Heart right ventricle (tissue), 16 donors: ENCODE measurements at regions not wholly inside any gene's neighbourhood (a gene's known extent, or its start where the extent isn't known, plus 50 kb on each side); places are given as distances from the start of the nearest gene placed in this dataset.

Experiments
- ATAC-seq, 8 donors: fragments of 200-7000 bp; cut with Tn5 transposase; one replicate each; pipeline ENCODE4 v1.9.1; 2020; ENCODE audit warnings: mild to moderate bottlenecking in 8 of 8, moderate library complexity in 8 of 8, moderate number of reproducible peaks in 1 of 8
- DNase-seq, 2 donors: peaks; one replicate each; pipeline ENCODE4 v3.0.0-alpha.2; 2020
- H3K27ac ChIP-seq, 10 donors: fragments of 200-600 bp; sonication (generic) in 2 of 10; one replicate each; pipeline versions ENCODE4 v1.5.0 to v1.8.0; 2020 to 2022; ENCODE audit warnings: mild to moderate bottlenecking in 3 of 10
- H3K27me3 ChIP-seq, 7 donors: fragments of 200-600 bp; one replicate each; pipeline ENCODE4 v1.8.0; 2021 to 2022; ENCODE audit warnings: mild to moderate bottlenecking in 2 of 7
- H3K36me3 ChIP-seq, 9 donors: fragments of 200-600 bp; sonication (generic) in 1 of 9; one replicate each; pipeline versions ENCODE4 v1.5.0 to v1.8.0; 2020 to 2022; ENCODE audit warnings: mild to moderate bottlenecking in 2 of 9
- H3K4me1 ChIP-seq, 9 donors: fragments of 200-600 bp; sonication (generic) in 1 of 9; one replicate each; pipeline versions ENCODE4 v1.5.0 to v1.8.0; 2020 to 2022; ENCODE audit warnings: mild to moderate bottlenecking in 4 of 9
- H3K4me3 ChIP-seq, 10 donors: fragments of 200-600 bp; sonication (generic) in 2 of 10; one replicate each; pipeline versions ENCODE4 v1.5.0 to v1.8.0; 2020 to 2022; ENCODE audit warnings: mild to moderate bottlenecking in 7 of 10, moderate library complexity in 2 of 10
- H3K9me3 ChIP-seq, 11 donors: fragments of 200-600 bp in 10 of 11; sonication (generic) in 2 of 11; one replicate each; pipeline versions ENCODE4 v1.5.0 to v1.8.0; 2013 to 2022; ENCODE audit warnings: mild to moderate bottlenecking in 2 of 11, control low read depth in 1 of 11, moderate library complexity in 1 of 11
- WGBS, 2 donors: extraction: QIAGEN DNeasy Blood & Tissue Kit; methylation state at CpG; one replicate each; pipeline ENCODE4 v1.1.7; 2013; ENCODE audit warnings: inconsistent platforms in 1 of 2; 5-methylcytosine and 5-hydroxymethylcytosine counted together
- intact Hi-C, 10 donors: fragments of 100-400 bp; cut with DNase I; formaldehyde crosslinking; loops; one replicate each; pipeline versions ENCODE4 v1.11.1 to v1.14.2; 2022
- TF ChIP-seq, protein P1 (sequence below), 9 donors: fragments of 200-600 bp; sonication (generic) in 2 of 9; IDR thresholded peaks; one replicate each; pipeline versions ENCODE4 v1.5.0 to v1.8.0; 2021 to 2022; ENCODE audit warnings: antibody characterized with exemption in 9 of 9, mild to moderate bottlenecking in 5 of 9, moderate library complexity in 1 of 9
- donor health status: Arrhythmogenic right ventricular cardiomyopathy.
- donor health status: ischemic (EF 13 %, LVEDD 7.1; RV severe dilation, severe dysfunction).
- donor health status: healthy with polysubstance abuse.
- donor health status: DM: no; HTN: yes; CAD: no.
- donor health status: DM: no; HTN: no; CAD: no.
- donor health status: ischemic (EF 25% LVEDD 6.9; RV normal size, moderate dysfunction).
- donor health status: ischemic (EF 25% LVEDD 5.7; RV mildly dilated, moderate dysfunction).
- donor health status: healthy.
- donor health status: DM: yes; HTN: yes; CAD: no.
- donor health status: Ischemic cardiomyopathy.
- donor health status: ischemic (EF 35%, LVEDD 5.7; RV mildly dilated, moderate dysfunction).
- donor health status: nonischemic (EF 11% LVEDD 7.7; RV severe dilation, severe dysfunction).
- donor health status: DM: yes; HTN: yes; CAD: no.
- donor health status: PGD.
- donor health status: ischemic (EF 29% LVEDD 5.4; RV normal size, mild dysfunction).
- donor health status: nonischemic (EF 23%, LVEDD 6.1; RV moderate dilation, normal function).

DNA sequence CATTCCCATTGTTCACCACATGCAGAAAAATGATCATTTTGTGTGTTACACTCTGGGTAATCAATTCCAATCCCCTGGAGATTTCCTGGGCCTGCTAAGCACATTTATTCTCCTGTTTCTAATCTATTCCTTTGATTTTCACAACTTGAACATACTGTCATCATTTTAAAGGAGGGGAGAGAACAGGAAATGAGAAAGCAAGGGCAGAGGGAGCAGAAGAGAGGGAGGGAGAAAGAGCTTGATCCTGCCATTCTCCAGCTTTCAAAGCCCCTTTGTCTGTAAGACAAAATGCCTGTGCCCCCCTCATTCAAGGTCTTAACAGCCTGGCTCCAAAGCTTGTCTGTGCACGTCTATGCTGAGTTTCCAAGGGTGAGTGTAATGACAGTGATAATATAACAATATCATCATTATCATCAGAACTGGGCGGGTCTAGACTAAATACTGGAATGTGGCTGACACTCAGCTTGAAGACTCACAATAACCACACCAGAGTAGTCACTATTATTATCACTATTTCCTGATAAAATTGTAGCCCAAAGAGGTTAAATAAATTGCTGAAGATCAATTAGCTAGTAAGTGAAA is 164.4 kb upstream of the KLHL29 start:
- TF ChIP-seq, protein P1, sequence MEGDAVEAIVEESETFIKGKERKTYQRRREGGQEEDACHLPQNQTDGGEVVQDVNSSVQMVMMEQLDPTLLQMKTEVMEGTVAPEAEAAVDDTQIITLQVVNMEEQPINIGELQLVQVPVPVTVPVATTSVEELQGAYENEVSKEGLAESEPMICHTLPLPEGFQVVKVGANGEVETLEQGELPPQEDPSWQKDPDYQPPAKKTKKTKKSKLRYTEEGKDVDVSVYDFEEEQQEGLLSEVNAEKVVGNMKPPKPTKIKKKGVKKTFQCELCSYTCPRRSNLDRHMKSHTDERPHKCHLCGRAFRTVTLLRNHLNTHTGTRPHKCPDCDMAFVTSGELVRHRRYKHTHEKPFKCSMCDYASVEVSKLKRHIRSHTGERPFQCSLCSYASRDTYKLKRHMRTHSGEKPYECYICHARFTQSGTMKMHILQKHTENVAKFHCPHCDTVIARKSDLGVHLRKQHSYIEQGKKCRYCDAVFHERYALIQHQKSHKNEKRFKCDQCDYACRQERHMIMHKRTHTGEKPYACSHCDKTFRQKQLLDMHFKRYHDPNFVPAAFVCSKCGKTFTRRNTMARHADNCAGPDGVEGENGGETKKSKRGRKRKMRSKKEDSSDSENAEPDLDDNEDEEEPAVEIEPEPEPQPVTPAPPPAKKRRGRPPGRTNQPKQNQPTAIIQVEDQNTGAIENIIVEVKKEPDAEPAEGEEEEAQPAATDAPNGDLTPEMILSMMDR (IDR thresholded peaks at IDR 0.05) = no peak
- ATAC-seq = no peak

DNA sequence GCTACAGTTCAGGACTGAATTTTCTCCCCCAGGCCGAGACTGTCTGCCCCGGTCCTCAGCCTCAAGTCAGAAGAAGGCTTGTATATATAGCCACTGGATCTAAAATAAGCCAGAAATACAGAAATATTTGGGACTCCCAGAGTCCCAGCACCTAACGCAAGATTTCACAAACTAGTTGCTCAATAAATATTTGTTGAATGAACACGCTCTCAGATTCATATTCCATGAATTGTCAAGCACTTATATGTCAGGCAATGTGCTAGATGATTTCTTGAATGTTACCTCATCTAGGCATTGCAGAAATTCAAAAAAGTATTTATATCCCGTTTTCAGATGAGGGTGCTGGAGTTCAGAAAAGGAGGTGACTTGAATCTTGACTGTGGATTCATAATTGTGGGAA is 163.7 kb upstream of the KLHL29 start:
- Histone ChIP-seq H3K4me3 (no peak overlapping the region), H3K9me3 (no peaks in the 10 kb centered on the region), H3K27me3 (no peaks in the 10 kb centered on the region), H3K36me3 (no peaks in the 10 kb centered on the region), H3K4me1 (no peaks in the 10 kb centered on the region), H3K27ac (no peak overlapping the region)
- TF ChIP-seq, protein P1 (IDR thresholded peaks at IDR 0.05) = no peak
- intact Hi-C loops = no loop called here
- DNase-seq (no peak), ATAC-seq (no peak)
- WGBS, 2 donors = 69 to 83% methylated on average over 5 of the region's 5 CpGs

More for the DNA sequence above, 164.4 kb upstream of the KLHL29 start:
- Histone ChIP-seq H3K27ac (no peak overlapping the region), H3K36me3 (no peaks in the 10 kb centered on the region), H3K27me3 (no peaks in the 10 kb centered on the region), H3K4me3 (no peak overlapping the region), H3K9me3 (peaks cover 0 to 6% (median 0%) of the 10 kb centered on the region in 11 donors), H3K4me1 (no peaks in the 10 kb centered on the region)
- DNase-seq = no peak
- 59 to 62% methylated on average over 2 of the region's 2 CpGs for WGBS, 2 donors
- intact Hi-C loops = no loop called here

DNA sequence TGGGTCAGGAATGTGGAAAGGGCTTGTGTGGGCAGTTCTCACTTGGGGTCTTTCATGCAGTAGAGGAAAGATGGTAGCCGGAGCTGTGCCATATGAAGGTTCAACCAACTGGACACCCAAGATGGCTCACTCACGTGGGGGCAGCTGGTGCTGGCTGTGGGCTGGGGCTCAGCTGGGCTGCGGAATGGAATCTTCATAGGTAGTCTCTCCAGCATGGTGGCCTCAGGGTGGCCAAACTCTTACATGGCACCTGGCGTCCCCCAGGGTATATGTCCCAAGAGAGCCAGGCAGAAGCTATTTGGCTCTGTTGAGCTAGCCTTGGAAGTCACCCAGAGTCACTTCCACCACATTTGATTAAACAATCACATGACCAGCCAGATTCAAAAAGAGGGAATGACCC is 163.1 kb upstream of the KLHL29 start:
- 88 to 90% methylated on average over 4 of the region's 4 CpGs for WGBS, 2 donors

GRCh38 chr2:23230885-23231284 is 154.1 kb upstream of the KLHL29 start:
- intact Hi-C loops = no loop called here
- Histone ChIP-seq H3K27me3 (peaks cover 0 to 6% (median 0%) of the 10 kb centered on the region in 7 donors), H3K36me3 (no peaks in the 10 kb centered on the region), H3K4me3 (no peak overlapping the region), H3K4me1 (no peaks in the 10 kb centered on the region), H3K27ac (no peak overlapping the region), H3K9me3 (no peaks in the 10 kb centered on the region)
- WGBS, 2 donors = 68 to 69% methylated on average over 7 to 8 of the region's 8 CpGs
- TF ChIP-seq, protein P1 (IDR thresholded peaks at IDR 0.05) = no peak
- no peak for DNase-seq
- no peak for ATAC-seq

More for the DNA sequence above, 163.1 kb upstream of the KLHL29 start:
- DNase-seq (no peak), ATAC-seq (no peak)
- no peaks in the 10 kb centered on the region for H3K27me3 ChIP-seq
- TF ChIP-seq, protein P1 (IDR thresholded peaks at IDR 0.05) = no peak
- intact Hi-C loops = no loop called here
- H3K9me3 ChIP-seq = no peaks in the 10 kb centered on the region
- no peaks in the 10 kb centered on the region for H3K4me1 ChIP-seq
- no peaks in the 10 kb centered on the region for H3K36me3 ChIP-seq
- H3K27ac ChIP-seq = no peak overlapping the region
- H3K4me3 ChIP-seq = no peak overlapping the region
